ENCODE measurements at regions not wholly inside any gene's neighbourhood (a gene's known extent, or its start where the extent isn't known, plus 50 kb on each side); places are given as distances from the start of the nearest gene placed in this dataset.

DNA sequence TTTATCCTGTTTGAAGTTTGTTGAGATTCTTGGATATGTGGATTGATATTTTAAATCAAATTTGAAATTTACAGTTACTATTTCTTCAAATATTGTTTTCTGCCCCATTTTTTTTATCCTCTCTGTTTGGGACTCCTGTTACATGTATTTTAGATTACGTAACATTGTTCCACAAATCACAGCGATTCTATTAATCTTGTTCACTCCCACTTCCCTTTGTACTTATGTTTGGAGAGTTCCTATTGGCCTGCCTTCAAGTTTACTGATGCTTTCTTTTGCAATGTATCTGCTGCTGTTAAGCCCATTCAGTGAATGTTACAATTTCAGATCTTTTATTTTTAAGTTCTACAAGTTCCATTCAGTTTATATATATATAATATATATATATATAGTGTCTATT lies 288.3 kb upstream of the TNRC6C start:
- no peak for DNase-seq

GRCh38 chr17:77674358-77674757 lies 284.1 kb upstream of the TNRC6C start:
- DNase-seq, result no peak

GRCh38 chr17:77675411-77675810 lies 283.1 kb upstream of the TNRC6C start:
- DNase-seq, result no peak

GRCh38 chr17:77675816-77676215 lies 282.7 kb upstream of the TNRC6C start:
- DNase-seq, result no peak

- no peak for DNase-seq
These were observed 282.3 kb upstream of the TNRC6C start for GRCh38 chr17:77676237-77676661.

DNA sequence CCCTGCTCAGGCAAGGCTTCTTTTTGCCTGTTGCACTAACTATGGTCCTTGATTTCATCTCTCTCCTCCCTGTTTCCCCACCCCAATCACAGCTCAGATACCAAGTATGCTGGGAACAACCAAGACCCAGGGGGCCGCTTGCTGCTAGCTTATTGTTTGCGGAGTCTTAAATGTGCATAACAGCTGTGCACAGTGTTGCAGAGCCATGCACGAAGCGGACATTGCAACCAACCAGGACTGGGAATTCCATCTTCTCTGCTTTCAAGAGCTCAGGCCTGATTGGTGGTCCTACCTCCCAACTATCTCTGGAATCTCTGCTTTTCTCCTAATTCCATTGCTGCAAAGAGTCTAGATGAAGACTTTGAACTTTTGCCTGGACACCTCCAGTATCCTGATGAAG lies 281.3 kb upstream of the TNRC6C start:
- DNase-seq, result no peak

DNA sequence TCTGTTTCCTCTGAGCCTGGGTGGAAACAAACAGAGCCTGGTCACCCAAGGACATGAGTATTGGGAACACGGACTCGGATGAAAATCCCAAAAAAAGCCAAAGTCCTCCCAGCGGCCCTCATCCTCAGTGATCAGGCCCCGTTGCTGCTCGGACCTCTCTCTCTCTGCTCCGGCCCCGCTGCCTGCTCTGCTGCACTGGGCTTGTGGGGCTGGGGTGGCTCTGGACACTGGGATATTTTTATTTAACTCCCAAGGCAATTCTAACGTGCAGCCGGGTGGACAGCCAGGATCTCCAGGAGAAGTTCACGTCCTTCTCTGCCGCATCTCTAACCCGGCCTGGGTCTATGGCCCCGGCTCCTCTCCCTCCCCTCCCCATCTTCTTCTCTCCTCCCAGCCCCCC lies 280.9 kb upstream of the TNRC6C start:
- DNase-seq, result no peak

GRCh38 chr17:77679589-77679988 lies 278.9 kb upstream of the TNRC6C start:
- no peak for DNase-seq

GRCh38 chr17:77681861-77682260 lies 276.6 kb upstream of the TNRC6C start:
- no peak for DNase-seq

DNA sequence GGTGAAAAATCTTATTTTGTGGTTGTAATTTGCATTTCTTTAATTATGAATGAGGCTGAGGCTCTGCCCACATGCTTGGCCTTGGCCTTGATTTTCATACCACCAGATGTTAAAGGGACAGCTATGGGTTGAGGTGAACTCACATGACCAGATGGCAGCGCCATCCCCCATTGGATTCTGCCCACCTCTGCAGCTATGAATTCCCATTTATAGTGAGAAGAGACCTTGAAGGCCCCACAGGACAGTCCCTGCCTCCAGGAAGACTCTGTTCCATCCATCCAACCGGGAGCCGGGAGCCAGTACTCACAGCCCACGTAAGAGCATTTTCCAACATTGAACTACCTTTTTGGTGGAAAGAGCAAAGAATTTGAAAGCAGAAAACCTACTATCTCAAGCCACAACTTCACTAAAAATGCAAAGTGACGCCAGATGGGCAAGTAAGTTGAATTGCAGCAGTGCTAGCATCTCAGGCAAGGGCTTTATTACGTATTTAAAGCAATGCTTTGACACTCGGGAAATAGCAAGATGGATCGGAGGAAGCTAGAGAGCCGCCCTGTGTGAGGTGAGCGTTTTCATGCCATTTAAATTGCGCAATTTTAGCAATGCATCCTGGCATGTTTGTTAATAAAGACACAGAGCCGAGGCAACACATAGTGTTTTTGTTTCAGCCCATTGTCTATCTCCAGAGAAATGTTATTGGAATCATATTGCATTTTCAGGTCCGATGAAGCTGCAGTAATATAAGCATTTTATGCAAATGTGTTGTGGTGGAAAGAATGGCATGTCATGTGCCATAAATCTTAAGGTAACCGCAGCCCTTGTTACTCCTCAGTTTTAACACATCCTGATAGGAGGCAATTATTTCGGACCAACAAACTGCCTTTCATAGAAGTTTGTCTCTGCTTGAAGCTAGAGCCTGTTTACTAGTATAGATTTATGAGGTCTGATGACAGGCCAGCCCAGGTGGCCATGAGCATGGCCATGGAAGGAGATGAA lies 273.4 kb upstream of the TNRC6C start:
- DNase-seq, result no peak

DNA sequence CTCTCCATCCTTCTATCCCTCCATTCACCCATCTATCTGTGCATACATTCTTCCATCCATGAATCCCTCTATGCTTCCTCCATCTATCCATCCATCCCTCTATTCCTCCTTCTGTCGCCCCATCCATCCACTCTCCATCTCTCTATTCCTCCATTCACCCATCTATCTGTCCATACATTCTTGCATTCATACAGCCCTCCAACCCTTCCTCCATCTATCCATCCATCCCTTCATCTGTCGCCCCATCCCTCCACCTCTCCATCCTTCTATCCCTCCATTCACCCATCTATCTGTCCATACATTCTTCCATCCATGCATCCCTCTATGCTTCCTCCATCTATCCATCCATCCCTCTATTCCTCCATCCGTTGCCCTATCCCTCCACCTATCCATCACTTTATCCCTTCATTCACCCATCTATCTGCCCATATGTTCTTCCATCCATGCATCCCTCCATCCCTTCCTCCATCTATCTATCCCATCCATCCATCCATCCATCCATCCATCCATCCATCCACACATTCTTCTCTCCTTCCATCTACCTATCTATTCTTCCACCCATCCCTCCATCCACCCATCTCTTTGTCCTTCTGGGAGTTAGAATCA lies 272.5 kb upstream of the TNRC6C start:
- DNase-seq, result no peak

GRCh38 chr17:77686903-77687302 lies 271.6 kb upstream of the TNRC6C start:
- no peak for DNase-seq

DNA sequence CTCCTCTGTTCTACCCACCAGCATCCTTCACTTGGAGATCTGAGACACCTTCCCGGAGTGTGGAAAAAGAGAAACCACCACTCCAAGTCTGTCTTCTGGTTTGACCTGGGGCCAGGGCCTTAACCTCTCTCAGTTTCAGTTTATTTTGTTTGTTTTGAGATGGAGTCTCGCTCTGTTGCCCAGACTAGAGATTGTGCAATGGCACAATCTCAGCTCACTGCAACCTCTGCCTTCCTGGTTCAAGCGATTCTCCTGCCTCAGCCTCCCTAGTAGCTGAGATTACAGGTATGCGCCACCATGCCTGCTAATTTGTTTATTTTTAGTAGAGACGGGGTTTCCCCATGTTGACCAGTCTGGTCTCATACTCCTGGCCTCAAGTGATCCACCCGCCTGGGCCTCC lies 271.1 kb upstream of the TNRC6C start:
- DNase-seq, result no peak

DNA sequence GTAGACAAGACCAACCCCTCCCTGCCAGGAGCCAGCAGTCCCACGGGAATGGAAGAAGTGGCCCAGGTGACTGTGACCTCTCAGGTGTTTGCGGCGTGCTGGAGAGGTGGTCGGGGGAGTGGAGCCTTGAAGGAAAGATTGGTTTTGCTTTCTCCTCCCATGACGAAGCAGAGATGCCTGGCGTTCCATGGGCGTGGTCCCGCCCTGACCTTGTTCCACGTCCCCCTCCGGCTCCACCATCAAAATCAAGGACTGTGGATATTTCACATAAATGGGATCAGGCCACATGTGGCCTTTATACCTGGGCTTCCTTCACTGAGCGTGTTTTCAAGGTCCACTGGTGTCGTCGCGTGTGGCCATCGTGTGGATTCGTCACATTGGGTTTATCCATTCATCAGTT lies 270.6 kb upstream of the TNRC6C start:
- no peak for DNase-seq

GRCh38 chr17:77688369-77688768 lies 270.1 kb upstream of the TNRC6C start:
- no peak for DNase-seq

DNA sequence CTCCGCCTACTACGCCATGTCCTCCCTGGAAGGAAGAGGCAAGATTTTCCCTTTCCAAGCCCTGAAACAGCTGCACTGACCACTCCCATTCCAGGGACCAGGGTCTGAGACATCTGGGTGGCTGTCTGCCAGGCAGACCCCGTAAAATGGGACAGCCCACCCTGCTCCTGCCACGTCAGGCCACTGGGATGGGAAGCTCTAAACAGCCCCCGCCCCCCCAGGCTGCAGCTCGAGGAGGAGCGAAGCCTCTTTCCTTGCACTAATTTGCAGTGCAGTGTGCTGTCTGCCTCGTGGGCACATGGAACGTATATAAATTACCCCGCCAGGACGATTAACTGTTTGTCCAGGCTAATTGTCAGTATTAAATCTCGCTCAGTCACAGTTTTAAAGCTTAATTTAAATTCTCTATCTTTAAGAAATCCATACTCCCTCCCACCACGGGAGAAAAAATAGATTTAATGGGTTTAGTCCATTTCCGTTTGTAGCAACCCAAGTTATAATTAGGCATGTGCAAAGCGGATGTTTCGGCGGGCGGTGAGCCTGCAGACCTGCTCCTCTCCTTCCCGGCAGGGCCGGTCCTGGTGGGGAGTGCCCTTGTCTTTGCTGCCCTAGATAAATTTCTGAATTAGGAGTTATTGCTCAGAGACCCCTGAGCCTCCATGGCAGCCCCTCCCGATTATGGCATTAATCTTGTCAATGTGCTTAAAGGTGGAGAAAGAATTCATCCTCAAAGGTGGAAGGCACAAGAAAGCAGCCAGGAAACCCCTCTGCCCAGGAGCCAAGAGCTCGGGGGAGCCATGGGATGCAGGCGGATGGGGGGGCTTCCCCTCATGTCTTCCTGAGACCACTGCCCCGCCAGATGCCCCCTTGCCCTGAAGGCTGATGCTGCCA lies 268.0 kb upstream of the TNRC6C start:
- DNase-seq, result no peak

- no peak for DNase-seq
These were observed 267.1 kb upstream of the TNRC6C start for GRCh38 chr17:77691216-77692085.

DNA sequence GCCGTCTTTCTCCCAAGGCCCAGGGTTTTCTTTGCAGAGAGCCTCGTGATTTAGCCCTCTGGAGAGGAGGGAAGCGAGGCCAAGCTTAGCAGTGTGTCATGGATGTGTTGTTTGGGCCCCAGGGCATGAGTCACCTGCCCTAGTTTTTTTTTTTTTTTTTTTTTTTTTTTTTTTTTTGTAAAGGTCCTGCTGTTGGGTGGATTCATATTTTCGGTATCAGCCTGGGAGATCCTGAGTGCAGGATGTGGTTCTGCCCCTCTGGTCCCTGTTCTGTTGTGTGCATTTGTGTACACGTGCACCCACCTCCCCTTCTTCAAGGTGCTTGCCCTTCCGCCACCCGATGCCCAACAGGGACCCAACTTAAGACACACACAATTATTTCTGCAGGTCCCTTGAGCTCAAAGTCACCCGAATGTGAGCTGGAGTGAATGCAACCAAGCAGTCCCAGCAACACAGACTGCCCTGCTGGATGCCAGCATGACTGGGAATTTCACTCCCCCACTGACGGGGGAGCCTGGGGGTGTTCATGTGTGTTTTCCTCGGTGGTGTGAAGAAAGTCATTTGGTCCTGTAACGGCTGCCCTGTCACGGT lies 265.8 kb upstream of the TNRC6C start:
- DNase-seq, result no peak

DNA sequence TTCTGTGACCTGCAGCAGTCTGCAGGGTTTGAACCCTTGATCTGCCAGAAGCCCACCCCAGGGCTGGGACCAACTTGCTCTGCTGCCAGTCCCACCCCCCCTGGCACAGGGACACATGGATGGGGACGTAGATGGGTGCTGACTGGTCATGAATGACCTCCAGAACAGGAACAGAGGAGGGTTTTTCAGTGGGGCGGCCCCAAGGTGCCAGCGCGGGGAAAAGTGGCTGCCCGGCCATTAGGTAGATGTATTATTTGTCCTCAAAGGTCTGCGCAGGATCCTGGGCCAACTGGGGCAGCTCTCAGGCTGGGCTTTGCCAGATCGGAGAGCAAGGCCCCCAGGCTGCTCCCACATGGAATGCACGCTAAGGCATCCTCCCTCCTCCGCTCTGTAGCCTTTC lies 265.2 kb upstream of the TNRC6C start:
- DNase-seq, result no peak

DNA sequence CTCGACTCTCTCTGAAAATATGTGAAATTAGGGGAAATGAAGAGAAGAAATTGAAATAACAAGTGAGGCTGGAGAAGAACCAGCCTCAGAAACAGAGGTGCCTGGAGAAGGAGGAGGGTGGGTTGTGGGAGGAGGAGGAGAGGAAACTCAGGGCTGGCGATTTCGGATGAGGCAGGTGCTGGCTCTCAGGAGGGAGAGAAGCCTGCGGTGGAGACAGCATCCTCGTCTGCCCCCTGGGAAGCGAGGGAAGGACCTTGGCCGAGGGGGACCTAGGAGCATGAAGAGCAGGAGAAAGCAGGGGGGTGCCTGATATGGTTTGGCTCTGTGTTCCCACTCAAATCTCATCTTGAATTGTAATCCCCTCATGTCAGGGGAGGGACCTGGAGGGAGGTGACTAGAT lies 264.7 kb upstream of the TNRC6C start:
- DNase-seq, result no peak

DNA sequence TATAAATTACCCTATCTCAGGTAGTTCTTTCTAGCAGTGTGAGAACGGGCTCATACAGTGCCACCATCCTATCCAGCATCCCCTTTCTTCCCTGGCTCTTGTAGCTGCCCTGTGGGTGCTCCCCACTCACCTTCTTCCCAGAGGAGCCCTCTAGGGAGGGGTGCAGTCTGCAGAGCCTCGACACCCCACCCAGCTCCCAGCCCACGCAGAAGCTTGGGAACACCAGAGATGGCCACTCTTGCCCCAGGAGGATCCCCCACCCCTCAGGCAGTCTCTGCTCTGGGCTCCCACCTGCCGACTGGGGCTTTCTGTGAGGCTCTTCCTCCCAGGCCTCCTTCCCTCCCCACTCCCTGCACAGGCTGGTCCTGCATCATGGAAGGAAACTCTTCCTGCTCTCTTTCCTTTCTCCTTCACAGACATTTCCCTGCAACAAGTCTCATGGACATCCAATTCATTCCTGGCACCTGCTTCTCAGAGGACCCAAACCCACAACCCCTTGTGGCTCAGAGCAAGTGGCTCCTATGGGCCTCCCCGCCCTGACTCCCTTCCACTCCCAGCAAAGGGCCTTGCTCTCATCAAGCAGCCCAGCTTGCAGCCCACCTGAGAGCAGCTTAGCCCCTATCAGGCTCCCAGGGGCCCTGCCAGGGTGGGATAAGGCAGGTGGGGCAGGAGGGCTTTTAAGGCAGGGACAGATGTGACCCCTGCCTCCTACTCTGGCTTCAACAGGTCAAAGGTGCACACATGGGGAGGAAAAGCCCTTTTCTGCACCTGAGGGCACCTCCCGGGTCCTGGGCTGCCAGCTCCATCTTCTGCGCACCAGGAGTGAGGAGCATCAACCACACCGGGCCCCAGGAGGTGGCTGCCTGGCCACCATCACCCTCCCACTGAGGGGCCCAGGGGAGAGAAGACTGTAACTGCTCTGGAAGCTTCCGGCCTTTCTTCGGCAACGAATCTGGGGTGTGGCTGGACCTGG lies 263.8 kb upstream of the TNRC6C start:
- DNase-seq, result no peak

Data from NCI-H146 (cell line).